ENCODE measurements at regions not wholly inside any gene's neighbourhood (a gene's known extent, or its start where the extent isn't known, plus 50 kb on each side); places are given as distances from the start of the nearest gene placed in this dataset.
"Not testable (repeated sequence)": the region's sequence is repeated elsewhere in the genome, so short reads cannot be mapped to it uniquely, and the experiment has no call there.

- Histone ChIP-seq H3K27ac (no peak overlapping the region), H3K36me3 (replicated peaks) (no peaks in the 10 kb centered on the region), H3K4me3 (ENCODE audit: low read depth, low read length) (no peak overlapping the region), H3K27me3 (replicated peaks) (no peaks in the 10 kb centered on the region)
- in situ Hi-C loops (cut with HindIII; ENCODE audit: low pct_ligation_motif_present, low sequenced_read_pairs): no loop called here
- DNase-seq: no peak
- TF ChIP-seq, protein P1, sequence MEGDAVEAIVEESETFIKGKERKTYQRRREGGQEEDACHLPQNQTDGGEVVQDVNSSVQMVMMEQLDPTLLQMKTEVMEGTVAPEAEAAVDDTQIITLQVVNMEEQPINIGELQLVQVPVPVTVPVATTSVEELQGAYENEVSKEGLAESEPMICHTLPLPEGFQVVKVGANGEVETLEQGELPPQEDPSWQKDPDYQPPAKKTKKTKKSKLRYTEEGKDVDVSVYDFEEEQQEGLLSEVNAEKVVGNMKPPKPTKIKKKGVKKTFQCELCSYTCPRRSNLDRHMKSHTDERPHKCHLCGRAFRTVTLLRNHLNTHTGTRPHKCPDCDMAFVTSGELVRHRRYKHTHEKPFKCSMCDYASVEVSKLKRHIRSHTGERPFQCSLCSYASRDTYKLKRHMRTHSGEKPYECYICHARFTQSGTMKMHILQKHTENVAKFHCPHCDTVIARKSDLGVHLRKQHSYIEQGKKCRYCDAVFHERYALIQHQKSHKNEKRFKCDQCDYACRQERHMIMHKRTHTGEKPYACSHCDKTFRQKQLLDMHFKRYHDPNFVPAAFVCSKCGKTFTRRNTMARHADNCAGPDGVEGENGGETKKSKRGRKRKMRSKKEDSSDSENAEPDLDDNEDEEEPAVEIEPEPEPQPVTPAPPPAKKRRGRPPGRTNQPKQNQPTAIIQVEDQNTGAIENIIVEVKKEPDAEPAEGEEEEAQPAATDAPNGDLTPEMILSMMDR (IDR thresholded peaks at IDR 0.05; ENCODE audit: low read depth, low read length, missing control alignments): no peak
These were observed 725.4 kb upstream of the RGS18 start for GRCh38 chr1:191432817-191433216.

DNA sequence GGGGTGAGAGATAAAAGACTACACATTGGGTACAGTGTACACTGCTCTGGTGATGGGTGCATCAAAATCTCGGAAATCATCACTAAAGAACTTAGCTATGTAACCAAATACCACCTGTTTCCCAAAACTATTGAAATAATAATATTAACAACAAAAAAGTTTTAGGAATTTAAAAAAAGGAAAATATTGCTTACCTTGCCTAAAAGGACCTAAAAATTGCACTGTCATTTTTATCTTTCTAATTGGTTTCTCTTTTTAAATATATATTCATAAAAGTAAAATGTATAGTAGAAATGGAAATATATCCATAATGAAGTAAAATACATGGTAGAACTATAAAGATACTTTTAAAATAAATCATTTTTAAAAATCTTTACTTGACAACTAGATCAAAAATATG is 719.3 kb upstream of the RGS18 start:
- in situ Hi-C loops (cut with HindIII; ENCODE audit: low pct_ligation_motif_present, low sequenced_read_pairs): no loop called here
- TF ChIP-seq, protein P1 (IDR thresholded peaks at IDR 0.05; ENCODE audit: low read depth, low read length, missing control alignments): no peak
- no peak overlapping the region for H3K4me3 ChIP-seq (ENCODE audit: low read depth, low read length)
- H3K27ac ChIP-seq: no peak overlapping the region
- DNase-seq: no peak
- H3K36me3 ChIP-seq (replicated peaks): no peaks in the 10 kb centered on the region
- no peaks in the 10 kb centered on the region for H3K27me3 ChIP-seq (replicated peaks)

DNA sequence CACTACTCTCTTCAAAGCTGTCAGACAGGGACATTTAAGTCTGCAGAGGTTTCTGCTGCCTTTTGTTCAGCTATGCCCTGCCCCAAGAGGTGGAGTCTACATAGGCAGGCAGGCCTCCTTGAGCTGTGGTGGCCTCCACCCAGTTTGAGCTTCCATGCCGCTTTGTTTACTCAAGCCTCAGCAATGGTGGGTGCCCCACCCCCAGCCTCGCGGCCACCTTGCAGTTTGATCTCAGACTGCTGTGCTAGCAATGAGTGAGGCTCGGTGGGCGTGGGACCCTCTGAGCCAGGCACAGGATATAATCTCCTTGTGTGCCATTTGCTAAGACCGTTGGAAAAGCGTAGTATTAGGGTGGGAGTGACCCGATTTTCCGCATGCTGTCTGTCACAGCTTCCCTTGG is 710.0 kb upstream of the RGS18 start:
- in situ Hi-C loops (cut with HindIII; ENCODE audit: low pct_ligation_motif_present, low sequenced_read_pairs); H3K27me3 ChIP-seq (replicated peaks); H3K36me3 ChIP-seq (replicated peaks); H3K27ac ChIP-seq; H3K4me3 ChIP-seq (ENCODE audit: low read depth, low read length); DNase-seq: not testable (repeated sequence)

DNA sequence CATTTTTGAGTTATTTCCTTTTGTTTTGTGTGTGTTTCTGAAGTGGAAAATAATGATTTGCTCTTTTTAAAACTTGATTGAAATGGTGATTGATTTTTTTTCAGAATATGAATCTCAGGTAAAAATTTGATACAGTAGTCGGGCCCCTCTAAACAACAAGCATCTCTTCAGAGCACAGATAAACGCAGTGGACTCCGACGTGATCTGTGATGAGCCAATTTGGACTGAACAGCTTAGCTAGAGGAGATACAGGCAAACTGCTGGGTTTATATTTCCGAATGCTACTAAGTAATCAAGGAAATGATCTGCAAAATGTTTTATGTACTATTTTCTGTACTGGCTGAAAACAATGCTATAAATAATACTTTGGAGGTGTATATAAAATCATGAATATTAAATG is 705.7 kb upstream of the RGS18 start:
- Histone ChIP-seq H3K27ac (no peak overlapping the region), H3K36me3 (replicated peaks) (no peaks in the 10 kb centered on the region), H3K27me3 (replicated peaks) (no peaks in the 10 kb centered on the region), H3K4me3 (ENCODE audit: low read depth, low read length) (no peak overlapping the region)
- DNase-seq: no peak
- in situ Hi-C loops (cut with HindIII; ENCODE audit: low pct_ligation_motif_present, low sequenced_read_pairs): no loop called here
- TF ChIP-seq, protein P1 (IDR thresholded peaks at IDR 0.05; ENCODE audit: low read depth, low read length, missing control alignments): no peak

DNA sequence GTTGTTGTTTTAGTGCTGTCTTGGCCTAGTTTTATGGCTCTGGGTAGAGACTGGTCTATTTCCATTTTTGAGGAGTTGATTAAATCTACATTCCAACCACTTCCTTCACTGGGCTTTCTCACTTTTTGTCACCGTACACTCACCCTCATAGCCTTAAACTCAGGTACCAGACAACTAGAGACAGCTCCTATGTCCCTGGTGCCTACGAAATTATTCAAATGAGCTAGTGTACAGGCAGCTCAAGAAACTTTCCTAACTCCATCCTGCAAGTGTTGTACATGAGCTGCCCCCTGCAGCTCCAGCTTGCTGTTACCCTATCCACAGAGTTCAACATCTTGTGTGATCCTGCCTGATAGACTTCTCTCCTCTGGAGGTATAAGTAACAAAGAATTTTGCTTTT is 704.8 kb upstream of the RGS18 start:
- DNase-seq: no peak
- in situ Hi-C loops (cut with HindIII; ENCODE audit: low pct_ligation_motif_present, low sequenced_read_pairs): no loop called here
- Histone ChIP-seq H3K27ac (no peak overlapping the region), H3K27me3 (replicated peaks) (no peaks in the 10 kb centered on the region), H3K36me3 (replicated peaks) (no peaks in the 10 kb centered on the region), H3K4me3 (ENCODE audit: low read depth, low read length) (no peak overlapping the region)
- TF ChIP-seq, protein P1 (IDR thresholded peaks at IDR 0.05; ENCODE audit: low read depth, low read length, missing control alignments): no peak

- TF ChIP-seq, protein P1 (IDR thresholded peaks at IDR 0.05; ENCODE audit: low read depth, low read length, missing control alignments): no peak
- H3K27ac ChIP-seq: no peak overlapping the region
- H3K36me3 ChIP-seq (replicated peaks): no peaks in the 10 kb centered on the region
- in situ Hi-C loops (cut with HindIII; ENCODE audit: low pct_ligation_motif_present, low sequenced_read_pairs): no loop called here
- H3K4me3 ChIP-seq (ENCODE audit: low read depth, low read length): no peak overlapping the region
- H3K27me3 ChIP-seq (replicated peaks): no peaks in the 10 kb centered on the region
- no peak for DNase-seq
These were observed 700.4 kb upstream of the RGS18 start for GRCh38 chr1:191457889-191458288.
